ENCODE measurements at regions not wholly inside any gene's neighbourhood (a gene's known extent, or its start where the extent isn't known, plus 50 kb on each side); places are given as distances from the start of the nearest gene placed in this dataset.
"Not testable (repeated sequence)": the region's sequence is repeated elsewhere in the genome, so short reads cannot be mapped to it uniquely, and the experiment has no call there.

DNA sequence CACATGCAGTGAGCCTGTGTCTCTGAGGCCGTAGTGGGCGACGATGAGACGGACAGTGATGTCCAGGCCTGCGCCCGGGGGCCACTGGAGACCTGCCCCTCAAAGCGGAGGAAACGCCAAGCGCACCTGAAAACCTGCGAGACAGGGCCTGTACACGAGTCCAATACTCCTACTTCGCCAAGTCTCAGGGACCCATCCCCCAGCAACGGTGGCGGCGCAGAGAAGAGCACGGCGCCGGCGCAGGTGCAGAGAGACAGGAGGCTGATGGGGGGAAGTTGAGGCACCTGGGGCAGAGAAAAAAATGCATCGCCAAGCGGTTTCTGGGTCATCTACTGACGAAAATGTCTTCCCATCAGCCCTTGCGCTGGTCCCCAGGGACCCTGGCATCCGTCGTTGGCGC lies 751.8 kb downstream of the SPATA31A1 start:
- TF ChIP-seq CTCF, POLR2A (IDR thresholded peaks at IDR 0.05): not testable (repeated sequence)
